H1 (cell line): ENCODE measurements at regions not wholly inside any gene's neighbourhood (a gene's known extent, or its start where the extent isn't known, plus 50 kb on each side); places are given as distances from the start of the nearest gene placed in this dataset.

ENCODE experiments used
- CBX5 ChIP-seq: fragments of 300-800, 300-1000 bp; sonication (generic); IDR thresholded peaks from 2 replicates; pipeline ENCODE4 v1.7.1; 2016; ENCODE audit warnings: antibody characterized with exemption, low read length, low read depth
- GTF2F1 ChIP-seq: IDR thresholded peaks from 2 replicates; pipeline ENCODE4 v1.6.1; 2012; ENCODE audit warnings: low read depth, low read length, improper control_type of control experiment, borderline replicate concordance
- KDM4A ChIP-seq: IDR thresholded peaks from one replicate; pipeline ENCODE4 v1.7.1; 2012; ENCODE audit warnings: low read depth, mild to moderate bottlenecking, moderate library complexity, low read length, inconsistent platforms; ENCODE audit not compliant: severe bottlenecking
- PHF8 ChIP-seq: fragments of 200-600 bp; sonication (generic); conservative IDR thresholded peaks from 2 replicates; pipeline ENCODE4 v1.7.1; 2012; ENCODE audit warnings: low read depth, mild to moderate bottlenecking, inconsistent platforms, low read length, moderate library complexity
- RNF2 ChIP-seq: fragments of 200-900, 300-1000 bp; sonication (generic); IDR thresholded peaks from 2 replicates; pipeline ENCODE4 v1.7.1; 2016; ENCODE audit warnings: borderline replicate concordance, low read depth, mild to moderate bottlenecking, antibody characterized with exemption, low read length; ENCODE audit not compliant: poor library complexity, severe bottlenecking; ENCODE audit errors: missing control alignments

DNA sequence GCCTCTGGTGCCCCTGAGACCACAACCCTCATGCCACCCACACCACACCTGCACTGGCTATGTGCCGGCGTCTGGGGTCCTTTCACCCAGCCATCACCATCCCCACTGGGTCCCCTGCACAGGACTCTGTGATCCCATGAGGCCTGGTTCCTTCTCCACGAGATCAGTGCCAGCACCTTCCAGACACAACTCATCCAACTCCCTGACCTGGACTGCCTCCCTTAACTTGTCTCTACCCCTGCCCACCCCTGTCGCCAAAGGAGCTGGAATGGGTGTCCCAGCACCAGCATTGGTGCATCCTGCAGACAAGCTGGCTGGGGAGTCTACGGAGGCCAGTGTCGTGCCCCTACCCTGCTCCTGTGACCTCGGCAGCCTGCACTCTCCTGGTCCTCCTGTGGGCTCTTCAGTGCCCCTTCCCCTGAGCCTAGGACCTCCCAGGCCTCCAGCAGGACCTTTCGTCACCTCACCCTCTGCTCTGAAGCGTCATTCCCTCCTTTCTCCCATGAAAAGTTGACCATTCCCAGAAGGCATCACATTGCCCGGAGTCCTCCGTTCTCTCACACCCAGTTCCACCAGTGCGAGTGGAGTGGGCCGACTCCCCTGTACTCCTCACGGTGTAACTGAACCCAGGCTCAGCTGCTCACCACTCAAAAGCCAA lies 87.7 kb downstream of the NSUN2 start (continued):
- TF ChIP-seq RNF2 (no peak), KDM4A (no peak), GTF2F1 (no peak), CBX5 (no peak), PHF8 (no peak)
